ENCODE measurements at regions not wholly inside any gene's neighbourhood (a gene's known extent, or its start where the extent isn't known, plus 50 kb on each side); places are given as distances from the start of the nearest gene placed in this dataset.

DNA sequence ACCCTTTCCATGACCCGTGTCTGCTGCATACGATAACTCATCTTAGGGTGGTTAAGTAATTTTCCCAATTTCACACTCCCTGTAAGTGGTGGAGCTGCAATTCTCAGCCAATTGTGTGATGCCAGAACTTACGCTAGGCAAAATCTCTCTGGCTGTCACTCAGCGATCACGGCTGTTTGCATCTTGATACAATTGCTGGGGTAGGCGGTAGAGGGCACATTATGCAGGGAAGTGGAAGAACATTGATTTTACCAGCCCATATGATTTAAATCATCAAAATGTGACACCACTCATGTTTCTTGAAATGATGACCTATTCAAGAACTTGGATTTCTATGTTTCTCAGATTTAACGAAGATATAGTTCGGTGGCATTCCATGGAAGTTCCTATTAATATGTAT, 108.7 kb upstream of the ADARB2 start:
- H3K9me3 Mint-ChIP-seq, result peaks cover 0 to 13% (median 4%) of the 10 kb centered on the region in 11 donors
- intact Hi-C loops (cut with micrococcal nuclease), result no loop called here
- DNase-seq (no peak), ATAC-seq (no peak)
- Histone ChIP-seq H3K27ac (ENCODE audit: low read depth, low read length) (no peak overlapping the region), H3K9me3 (ENCODE audit: control insufficient read depth in 2 of 3, low read length in 3 of 3) (no peaks in the 10 kb centered on the region), H3K27me3 (ENCODE audit: control insufficient read depth in 2 of 2, insufficient read depth in 2 of 2, low read length in 2 of 2) (no peaks in the 10 kb centered on the region), H3K4me1 (ENCODE audit: control insufficient read depth in 2 of 2, insufficient read depth in 2 of 2, low read length in 2 of 2) (no peaks in the 10 kb centered on the region), H3K4me3 (ENCODE audit: low read length) (no peak overlapping the region), H3K36me3 (ENCODE audit: control insufficient read depth in 2 of 3, insufficient read depth in 3 of 3, low read length in 3 of 3) (no peaks in the 10 kb centered on the region)
- POLR2A ChIA-PET, result no interaction called here
- H3K27ac Mint-ChIP-seq, result no peak overlapping the region
- H3K36me3 Mint-ChIP-seq, result peaks cover 0 to 9% (median 0%) of the 10 kb centered on the region in 5 donors
- CTCF ChIA-PET, result no interaction called here
- no peak overlapping the region for H3K4me3 Mint-ChIP-seq
- H3K4me1 Mint-ChIP-seq, result no peaks in the 10 kb centered on the region
- H3K27me3 Mint-ChIP-seq, result peaks cover 0 to 8% (median 2%) of the 10 kb centered on the region in 5 donors

DNA sequence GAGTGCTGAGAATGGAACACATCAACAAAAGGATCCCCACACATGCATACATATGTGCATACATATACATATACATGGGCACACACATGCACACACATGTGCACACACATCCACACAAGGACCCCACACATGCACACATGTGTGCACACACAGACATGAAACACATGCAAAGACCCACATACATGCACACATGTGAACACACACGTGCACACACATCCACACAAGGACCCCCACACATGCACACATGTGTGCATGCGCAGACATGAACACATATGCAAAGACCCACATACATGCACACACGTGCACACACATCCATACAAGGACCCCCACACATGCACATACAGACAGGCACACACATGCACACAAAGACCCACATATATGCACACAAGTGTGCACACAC, 104.4 kb upstream of the ADARB2 start:
- POLR2A ChIA-PET, result no interaction called here
- no peak overlapping the region for H3K27ac ChIP-seq (ENCODE audit: low read depth, low read length)

DNA sequence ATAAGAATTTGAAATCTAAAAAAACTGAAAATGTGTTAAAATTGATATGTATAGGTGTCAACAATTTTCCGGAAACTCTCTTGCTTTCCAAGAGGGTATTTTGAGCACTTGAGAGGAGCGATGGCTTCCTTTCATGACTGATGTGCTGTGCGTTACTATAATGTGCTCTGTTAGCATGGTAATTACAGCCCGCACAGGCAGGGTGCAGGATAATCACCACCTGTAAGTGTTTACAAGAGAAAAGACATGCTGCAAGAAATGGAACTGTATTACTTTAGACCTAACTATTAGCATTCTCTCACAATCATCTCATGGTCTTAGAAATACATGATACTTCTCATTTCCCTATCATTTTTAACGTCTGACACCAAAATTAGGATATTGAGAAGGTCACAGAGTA, 92.4 kb upstream of the ADARB2 start:
- CTCF ChIA-PET, result no interaction called here
- H3K4me1 ChIP-seq (ENCODE audit: control insufficient read depth in 2 of 2, insufficient read depth in 2 of 2, low read length in 2 of 2), result no peaks in the 10 kb centered on the region
- DNase-seq (no peak), ATAC-seq (no peak)
- POLR2A ChIA-PET, result no interaction called here
- no peak overlapping the region for H3K27ac ChIP-seq (ENCODE audit: low read depth, low read length)
- Mint-ChIP-seq H3K27ac (no peak overlapping the region), H3K4me3 (no peak overlapping the region), H3K36me3 (peaks cover 0 to 7% (median 0%) of the 10 kb centered on the region in 5 donors), H3K9me3 (peaks cover 0 to 7% (median 3%) of the 10 kb centered on the region in 11 donors), H3K4me1 (peaks cover 0 to 5% (median 0%) of the 10 kb centered on the region in 7 donors), H3K27me3 (peaks cover 0 to 8% (median 8%) of the 10 kb centered on the region in 5 donors)
- no peak overlapping the region for H3K4me3 ChIP-seq (ENCODE audit: low read length)
- H3K27me3 ChIP-seq (ENCODE audit: control insufficient read depth in 2 of 2, insufficient read depth in 2 of 2, low read length in 2 of 2), result no peaks in the 10 kb centered on the region
- intact Hi-C loops (cut with micrococcal nuclease), result no loop called here
- no peaks in the 10 kb centered on the region for H3K9me3 ChIP-seq (ENCODE audit: control insufficient read depth in 2 of 3, low read length in 3 of 3)
- no peaks in the 10 kb centered on the region for H3K36me3 ChIP-seq (ENCODE audit: control insufficient read depth in 2 of 3, insufficient read depth in 3 of 3, low read length in 3 of 3)

More for the DNA sequence above, 104.4 kb upstream of the ADARB2 start:
- intact Hi-C loops (cut with micrococcal nuclease), result no loop called here
- Mint-ChIP-seq H3K27me3 (peaks cover 0 to 4% (median 0%) of the 10 kb centered on the region in 5 donors), H3K4me3 (no peak overlapping the region), H3K4me1 (no peaks in the 10 kb centered on the region), H3K27ac (peak overlapping the region in 1 of 9 donors; percentile 18), H3K9me3 (peaks cover 0 to 8% (median 0%) of the 10 kb centered on the region in 11 donors), H3K36me3 (no peaks in the 10 kb centered on the region)
- H3K4me3 ChIP-seq (ENCODE audit: low read length), result no peak overlapping the region
- peak; percentile 6 for ATAC-seq
- no peaks in the 10 kb centered on the region for H3K9me3 ChIP-seq (ENCODE audit: control insufficient read depth in 2 of 3, low read length in 3 of 3)
- no peaks in the 10 kb centered on the region for H3K27me3 ChIP-seq (ENCODE audit: control insufficient read depth in 2 of 2, insufficient read depth in 2 of 2, low read length in 2 of 2)
- no peak for DNase-seq
- H3K36me3 ChIP-seq (ENCODE audit: control insufficient read depth in 2 of 3, insufficient read depth in 3 of 3, low read length in 3 of 3), result no peaks in the 10 kb centered on the region
- CTCF ChIA-PET, result no interaction called here
- no peaks in the 10 kb centered on the region for H3K4me1 ChIP-seq (ENCODE audit: control insufficient read depth in 2 of 2, insufficient read depth in 2 of 2, low read length in 2 of 2)

DNA sequence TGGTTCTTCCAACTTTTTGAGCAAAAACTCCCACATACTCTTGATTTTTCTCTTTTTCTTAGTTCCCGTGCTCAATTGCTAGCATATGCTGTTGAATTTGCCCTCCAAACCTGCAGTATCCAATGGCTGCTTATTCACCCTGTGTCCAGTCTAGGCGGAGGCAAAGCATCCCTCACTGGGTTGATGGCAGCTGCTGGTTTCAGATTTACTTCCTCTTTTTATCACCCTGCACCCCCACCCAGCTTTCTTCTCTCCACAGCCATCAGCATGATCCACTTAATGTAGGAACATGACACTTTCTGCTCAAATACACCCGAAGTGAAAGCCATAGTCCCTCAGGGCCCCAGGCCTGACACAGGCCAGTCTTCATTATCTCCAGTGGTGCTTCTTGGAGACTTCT, 87.6 kb upstream of the ADARB2 start:
- Mint-ChIP-seq H3K4me1 (no peaks in the 10 kb centered on the region), H3K4me3 (no peak overlapping the region), H3K27ac (no peak overlapping the region), H3K27me3 (peaks cover 0 to 17% (median 11%) of the 10 kb centered on the region in 5 donors), H3K36me3 (peaks cover 0 to 11% (median 0%) of the 10 kb centered on the region in 5 donors), H3K9me3 (peaks cover 0 to 14% (median 6%) of the 10 kb centered on the region in 11 donors)
- ATAC-seq (no peak), DNase-seq (no peak)
- Histone ChIP-seq H3K9me3 (ENCODE audit: control insufficient read depth in 2 of 3, low read length in 3 of 3) (no peaks in the 10 kb centered on the region), H3K4me1 (ENCODE audit: control insufficient read depth in 2 of 2, insufficient read depth in 2 of 2, low read length in 2 of 2) (no peaks in the 10 kb centered on the region), H3K27ac (ENCODE audit: low read depth, low read length) (no peak overlapping the region), H3K4me3 (ENCODE audit: low read length) (no peak overlapping the region), H3K27me3 (ENCODE audit: control insufficient read depth in 2 of 2, insufficient read depth in 2 of 2, low read length in 2 of 2) (no peaks in the 10 kb centered on the region), H3K36me3 (ENCODE audit: control insufficient read depth in 2 of 3, insufficient read depth in 3 of 3, low read length in 3 of 3) (no peaks in the 10 kb centered on the region)
- intact Hi-C loops (cut with micrococcal nuclease), result no loop called here
- CTCF ChIA-PET, result no interaction called here
- POLR2A ChIA-PET, result no interaction called here

DNA sequence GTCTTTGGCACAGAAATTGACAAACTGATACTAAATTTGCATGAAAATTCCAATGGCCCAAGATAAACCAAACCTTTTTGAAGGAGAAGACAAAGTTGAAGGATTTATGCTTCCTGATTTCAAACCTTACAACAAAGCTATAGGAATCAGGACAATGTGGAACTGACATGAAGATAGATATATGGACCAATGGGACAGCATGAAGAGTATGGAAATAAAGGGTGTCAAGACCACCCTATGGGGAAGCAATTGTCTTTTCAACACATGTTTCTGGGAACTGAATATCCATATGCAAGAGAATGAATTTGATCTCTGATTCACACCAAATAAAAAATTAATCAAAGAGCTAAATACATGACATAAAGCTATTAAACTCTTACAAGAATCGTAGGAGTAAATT, 77.2 kb upstream of the ADARB2 start:
- ATAC-seq (no peak), DNase-seq (no peak)
- no peaks in the 10 kb centered on the region for H3K36me3 ChIP-seq (ENCODE audit: control insufficient read depth in 2 of 3, insufficient read depth in 3 of 3, low read length in 3 of 3)
- peaks cover 0 to 8% (median 0%) of the 10 kb centered on the region in 3 experiments for H3K9me3 ChIP-seq (ENCODE audit: control insufficient read depth in 2 of 3, low read length in 3 of 3)
- POLR2A ChIA-PET, result no interaction called here
- no peaks in the 10 kb centered on the region for H3K4me1 ChIP-seq (ENCODE audit: control insufficient read depth in 2 of 2, insufficient read depth in 2 of 2, low read length in 2 of 2)
- Mint-ChIP-seq H3K4me1 (no peaks in the 10 kb centered on the region), H3K27me3 (peaks cover 0 to 5% (median 0%) of the 10 kb centered on the region in 5 donors), H3K9me3 (peaks cover 2 to 47% (median 18%) of the 10 kb centered on the region in 11 donors), H3K4me3 (no peak overlapping the region), H3K36me3 (peaks cover 0 to 5% (median 0%) of the 10 kb centered on the region in 5 donors), H3K27ac (no peak overlapping the region)
- H3K27me3 ChIP-seq (ENCODE audit: control insufficient read depth in 2 of 2, insufficient read depth in 2 of 2, low read length in 2 of 2), result no peaks in the 10 kb centered on the region
- CTCF ChIA-PET, result no interaction called here
- H3K27ac ChIP-seq (ENCODE audit: low read depth, low read length), result no peak overlapping the region
- H3K4me3 ChIP-seq (ENCODE audit: low read length), result no peak overlapping the region
- intact Hi-C loops (cut with micrococcal nuclease), result no loop called here

DNA sequence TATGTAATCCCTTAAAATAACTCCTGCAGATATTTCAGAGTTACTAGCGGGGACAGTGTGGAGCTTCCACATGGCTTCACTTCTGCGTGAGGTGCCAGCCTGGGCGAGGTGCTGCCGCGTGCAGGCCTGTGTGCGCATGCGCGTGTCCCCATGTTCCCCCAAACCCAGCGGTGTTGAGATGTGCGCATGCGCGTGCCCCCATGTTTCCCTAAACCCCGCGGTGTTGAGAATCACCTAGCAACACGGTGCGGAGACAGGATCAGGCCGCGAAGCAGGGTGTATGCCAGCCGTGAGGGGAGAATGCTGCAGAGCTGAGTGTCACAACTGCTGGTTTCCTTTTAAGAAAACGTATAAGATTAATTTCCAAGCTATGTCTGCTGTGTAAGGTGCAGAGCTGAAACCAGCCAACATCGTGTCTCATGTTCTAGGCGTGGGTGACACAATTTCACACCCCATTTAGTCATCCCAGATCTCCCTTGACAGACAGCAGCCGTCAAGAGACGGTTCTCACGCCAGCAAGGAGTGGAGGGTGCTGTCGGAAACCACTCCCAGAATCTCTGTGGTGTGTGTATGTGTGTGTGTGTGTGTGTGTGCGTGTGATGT, 71.9 kb upstream of the ADARB2 start:
- CTCF ChIA-PET, result no interaction called here
- no peak overlapping the region for H3K4me3 ChIP-seq (ENCODE audit: low read length)
- no peaks in the 10 kb centered on the region for H3K4me1 ChIP-seq (ENCODE audit: control insufficient read depth in 2 of 2, insufficient read depth in 2 of 2, low read length in 2 of 2)
- peaks cover 0 to 4% (median 0%) of the 10 kb centered on the region in 5 donors for H3K27me3 Mint-ChIP-seq
- no peaks in the 10 kb centered on the region for H3K36me3 Mint-ChIP-seq
- no peaks in the 10 kb centered on the region for H3K36me3 ChIP-seq (ENCODE audit: control insufficient read depth in 2 of 3, insufficient read depth in 3 of 3, low read length in 3 of 3)
- no peak overlapping the region for H3K4me3 Mint-ChIP-seq
- peak in 1 of 9 donors; percentile 19 for DNase-seq
- peaks cover 0 to 4% (median 0%) of the 10 kb centered on the region in 11 donors for H3K9me3 Mint-ChIP-seq
- no peaks in the 10 kb centered on the region for H3K27me3 ChIP-seq (ENCODE audit: control insufficient read depth in 2 of 2, insufficient read depth in 2 of 2, low read length in 2 of 2)
- no peaks in the 10 kb centered on the region for H3K4me1 Mint-ChIP-seq
- H3K9me3 ChIP-seq (ENCODE audit: control insufficient read depth in 2 of 3, low read length in 3 of 3), result no peaks in the 10 kb centered on the region
- no peak for ATAC-seq
- intact Hi-C loops (cut with micrococcal nuclease), result no loop called here
- no peak overlapping the region for H3K27ac Mint-ChIP-seq
- no peak overlapping the region for H3K27ac ChIP-seq (ENCODE audit: low read depth, low read length)
- POLR2A ChIA-PET, result no interaction called here

DNA sequence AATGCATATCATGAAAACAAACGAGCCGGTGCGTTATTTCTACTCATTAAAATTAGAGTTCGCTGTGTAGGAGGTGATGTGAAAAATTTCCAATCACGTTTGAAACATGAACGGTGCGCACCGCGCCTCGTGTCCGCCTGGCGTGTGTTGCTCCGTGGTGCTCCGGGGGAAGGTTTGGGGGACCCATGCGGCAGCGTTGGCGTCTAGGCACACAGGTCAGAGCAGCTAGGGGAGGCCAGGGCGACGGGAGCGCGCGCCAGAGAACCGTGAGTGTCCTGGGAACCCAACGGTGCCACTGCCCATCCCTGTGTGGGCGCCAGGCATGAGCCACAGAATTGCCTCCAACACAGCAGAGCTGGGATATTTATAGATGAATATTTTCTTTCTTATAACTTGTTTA, 70.6 kb upstream of the ADARB2 start:
- Mint-ChIP-seq H3K4me1 (no peaks in the 10 kb centered on the region), H3K27ac (no peak overlapping the region), H3K36me3 (no peaks in the 10 kb centered on the region), H3K9me3 (peaks cover 0 to 4% (median 0%) of the 10 kb centered on the region in 11 donors), H3K27me3 (peaks cover 0 to 4% (median 0%) of the 10 kb centered on the region in 5 donors), H3K4me3 (no peak overlapping the region)
- CTCF ChIA-PET, result no interaction called here
- Histone ChIP-seq H3K9me3 (ENCODE audit: control insufficient read depth in 2 of 3, low read length in 3 of 3) (no peaks in the 10 kb centered on the region), H3K27me3 (ENCODE audit: control insufficient read depth in 2 of 2, insufficient read depth in 2 of 2, low read length in 2 of 2) (no peaks in the 10 kb centered on the region), H3K27ac (ENCODE audit: low read depth, low read length) (no peak overlapping the region), H3K4me1 (ENCODE audit: control insufficient read depth in 2 of 2, insufficient read depth in 2 of 2, low read length in 2 of 2) (no peaks in the 10 kb centered on the region), H3K36me3 (ENCODE audit: control insufficient read depth in 2 of 3, insufficient read depth in 3 of 3, low read length in 3 of 3) (no peaks in the 10 kb centered on the region), H3K4me3 (ENCODE audit: low read length) (no peak overlapping the region)
- ATAC-seq (no peak), DNase-seq (no peak)
- POLR2A ChIA-PET, result no interaction called here
- intact Hi-C loops (cut with micrococcal nuclease), result no loop called here

Measured in naive thymus-derived CD4-positive, alpha-beta T cell (primary cell).